Activated T-cell treated with anti-CD3 and anti-CD28 coated beads, Interleukin-2, amount 50 U/mL, for 1 hour (primary cell): ENCODE measurements at regions not wholly inside any gene's neighbourhood (a gene's known extent, or its start where the extent isn't known, plus 50 kb on each side); places are given as distances from the start of the nearest gene placed in this dataset.
"Not testable (repeated sequence)": the region's sequence is repeated elsewhere in the genome, so short reads cannot be mapped to it uniquely, and the experiment has no call there.

Source experiments
- DNase-seq: peaks from one replicate; pipeline ENCODE4 v3.0.0-alpha.2; 2020

DNA sequence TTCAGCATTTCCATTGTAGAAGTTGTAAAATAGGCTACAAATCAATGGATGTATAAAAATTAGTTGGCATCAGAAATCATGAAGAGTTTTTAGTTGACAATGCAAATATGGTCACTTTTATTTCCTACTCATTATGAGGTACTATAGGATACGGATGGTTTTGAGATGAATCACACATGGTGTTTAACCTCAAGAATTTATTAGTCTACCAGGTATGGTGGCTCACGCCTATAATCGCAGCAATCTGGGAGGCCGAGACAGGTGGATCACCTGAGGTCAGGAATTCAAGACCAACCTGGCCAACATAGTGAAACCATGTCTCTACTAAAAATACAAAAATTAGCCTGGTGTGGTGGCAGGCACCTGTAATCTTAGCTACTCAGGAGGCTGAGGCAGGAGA lies 1119.0 kb downstream of the NXPH1 start:
- not testable (repeated sequence) for DNase-seq

- no peak for DNase-seq
These were observed 1124.4 kb downstream of the NXPH1 start for GRCh38 chr7:9557853-9558252.

DNA sequence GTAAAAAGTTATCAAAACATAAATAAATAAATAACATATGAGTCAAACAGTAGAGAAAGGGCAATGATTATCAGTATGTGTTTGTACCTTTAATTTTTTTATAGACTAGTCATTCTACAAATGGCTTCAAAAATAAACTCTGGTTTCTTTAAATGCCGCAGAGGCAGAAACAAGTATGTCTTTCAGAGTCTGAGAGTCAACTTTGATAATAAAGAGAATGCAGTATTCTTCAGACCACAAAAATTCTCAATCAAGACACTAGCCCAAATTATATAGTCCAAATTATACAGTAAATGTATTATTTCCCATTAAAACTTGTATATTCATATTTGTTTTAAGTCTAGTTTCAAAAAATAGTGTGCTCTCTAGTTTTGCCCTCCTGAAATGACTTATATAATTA lies 1142.3 kb downstream of the NXPH1 start:
- DNase-seq = no peak

GRCh38 chr7:9582824-9583223 lies 1149.4 kb downstream of the NXPH1 start:
- DNase-seq = no peak

- DNase-seq = no peak
These were observed 1165.0 kb downstream of the NXPH1 start for GRCh38 chr7:9598411-9598810.

GRCh38 chr7:9600974-9601373 lies 1167.6 kb downstream of the NXPH1 start:
- DNase-seq = no peak

GRCh38 chr7:9603291-9603690 lies 1169.9 kb downstream of the NXPH1 start:
- DNase-seq = no peak

DNA sequence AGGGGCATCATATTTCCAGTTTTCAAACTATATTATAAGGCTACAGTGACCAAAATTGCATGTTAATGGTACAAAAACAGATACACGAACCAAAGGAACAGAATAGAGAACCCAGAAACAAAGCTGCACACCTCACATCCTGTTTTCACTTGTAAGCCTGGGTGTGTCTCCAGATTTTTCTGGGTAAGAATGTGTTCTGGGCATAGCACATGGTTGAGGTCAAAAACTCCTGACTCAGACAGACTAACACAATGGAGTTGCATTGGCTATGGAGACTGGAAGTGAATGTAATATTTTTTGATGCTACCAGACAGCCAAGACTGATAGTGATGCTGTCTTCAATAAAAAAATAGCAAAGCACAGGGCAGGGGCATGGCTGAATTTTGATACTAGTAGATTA lies 1175.2 kb downstream of the NXPH1 start:
- no peak for DNase-seq

GRCh38 chr7:9620899-9621298 lies 1187.5 kb downstream of the NXPH1 start:
- not testable (repeated sequence) for DNase-seq

GRCh38 chr7:9621306-9621902 lies 1188.0 kb downstream of the NXPH1 start:
- not testable (repeated sequence) for DNase-seq

GRCh38 chr7:9621927-9622326 lies 1188.5 kb downstream of the NXPH1 start:
- DNase-seq = no peak

GRCh38 chr7:9625953-9626352 lies 1192.5 kb downstream of the NXPH1 start:
- no peak for DNase-seq

DNA sequence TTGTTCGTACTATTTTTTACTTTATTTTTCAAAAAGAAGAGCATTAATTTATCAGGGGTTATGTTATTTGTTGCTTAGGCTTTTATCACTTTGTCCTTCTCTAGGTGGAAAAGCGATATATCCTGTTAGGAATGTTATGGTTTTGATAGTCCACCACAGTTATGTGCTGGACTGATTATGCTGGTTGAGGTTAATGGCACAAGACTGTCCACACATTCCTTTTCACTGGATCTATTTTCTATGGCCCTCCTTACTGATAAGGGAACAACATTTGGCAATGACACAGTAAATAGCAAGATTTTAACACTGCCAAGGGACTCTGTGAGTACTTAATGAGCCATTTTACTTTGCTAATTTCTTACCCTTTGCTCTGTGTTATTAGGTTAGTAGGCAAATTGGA lies 1212.3 kb downstream of the NXPH1 start:
- no peak for DNase-seq

GRCh38 chr7:9657257-9657656 lies 1223.8 kb downstream of the NXPH1 start:
- DNase-seq = no peak

- no peak for DNase-seq
These were observed 1238.8 kb downstream of the NXPH1 start for GRCh38 chr7:9671979-9672917.

GRCh38 chr7:9680713-9681112 lies 1247.3 kb downstream of the NXPH1 start:
- no peak for DNase-seq

- no peak for DNase-seq
These were observed 1247.9 kb downstream of the NXPH1 start for GRCh38 chr7:9681284-9681683.

DNA sequence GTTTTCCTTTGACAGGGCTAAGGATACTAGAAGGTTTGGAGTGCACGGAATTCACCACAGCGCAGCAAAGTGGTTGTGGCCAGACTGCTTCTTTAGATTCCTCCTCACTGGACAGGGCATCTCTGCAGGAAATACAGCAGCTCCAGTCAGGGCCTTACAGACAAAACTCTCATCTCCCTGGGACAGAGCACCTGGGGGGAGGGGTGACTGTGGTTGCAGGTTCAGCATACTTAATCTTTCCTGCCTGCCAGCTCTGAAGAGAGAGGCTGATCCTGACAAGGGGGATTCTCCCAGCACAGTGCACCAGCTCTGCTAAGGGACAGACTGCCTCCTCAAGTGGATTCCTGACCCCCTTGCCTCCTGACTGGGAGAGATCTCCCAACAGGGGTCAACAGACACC lies 1257.9 kb downstream of the NXPH1 start:
- no peak for DNase-seq

- DNase-seq = no peak
These were observed 1265.0 kb downstream of the NXPH1 start for GRCh38 chr7:9698375-9698774.

DNA sequence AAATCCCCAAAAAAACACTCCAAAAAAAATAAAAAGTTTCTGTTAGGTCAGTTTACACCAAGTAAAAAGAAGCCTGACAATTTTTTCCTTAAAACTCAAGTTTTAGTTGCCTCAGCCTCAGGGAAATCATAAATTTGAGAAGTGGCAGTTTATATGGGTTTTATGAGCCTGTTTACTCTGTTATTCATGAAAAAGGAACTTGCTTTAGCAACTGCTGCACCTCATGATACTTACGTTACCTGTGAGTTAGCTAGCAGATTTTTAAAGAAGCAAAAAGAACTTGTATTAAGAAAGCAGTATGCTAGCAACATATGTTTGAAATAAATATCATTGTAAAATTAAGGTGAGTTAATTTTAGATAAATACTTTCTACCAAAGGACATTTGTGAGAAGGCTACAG lies 1264.5 kb upstream of the PHF14 start:
- no peak for DNase-seq

- DNase-seq = no peak
These were observed 1262.3 kb upstream of the PHF14 start for GRCh38 chr7:9711259-9711918.

DNA sequence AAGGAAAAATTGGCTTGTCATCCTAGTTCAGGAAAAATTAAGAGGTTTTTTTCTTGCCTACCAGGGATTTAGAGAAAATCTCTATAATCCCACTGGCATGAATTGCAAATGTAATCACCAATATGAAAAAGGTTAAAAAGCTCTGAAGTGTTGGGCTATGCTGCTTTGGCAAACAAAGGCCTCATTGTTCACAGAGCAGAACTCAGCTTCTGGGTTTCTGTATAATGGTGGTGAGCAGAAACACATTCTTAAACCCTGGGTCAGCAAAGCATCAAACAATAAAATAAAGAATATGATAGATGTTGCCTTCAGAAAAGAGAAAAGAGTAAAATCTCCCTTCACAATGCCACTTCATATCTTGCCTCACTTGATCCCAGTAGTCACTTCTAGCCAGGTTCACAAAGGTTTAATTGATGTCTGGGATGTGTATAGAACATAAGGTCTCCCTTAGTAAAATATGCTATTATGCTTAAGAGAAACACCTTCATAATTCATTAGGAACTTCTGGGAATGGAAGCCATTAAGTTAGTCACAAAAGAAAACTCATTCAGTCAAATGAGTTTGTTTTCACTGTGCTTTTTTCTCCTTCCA lies 1255.5 kb upstream of the PHF14 start:
- no peak for DNase-seq

DNA sequence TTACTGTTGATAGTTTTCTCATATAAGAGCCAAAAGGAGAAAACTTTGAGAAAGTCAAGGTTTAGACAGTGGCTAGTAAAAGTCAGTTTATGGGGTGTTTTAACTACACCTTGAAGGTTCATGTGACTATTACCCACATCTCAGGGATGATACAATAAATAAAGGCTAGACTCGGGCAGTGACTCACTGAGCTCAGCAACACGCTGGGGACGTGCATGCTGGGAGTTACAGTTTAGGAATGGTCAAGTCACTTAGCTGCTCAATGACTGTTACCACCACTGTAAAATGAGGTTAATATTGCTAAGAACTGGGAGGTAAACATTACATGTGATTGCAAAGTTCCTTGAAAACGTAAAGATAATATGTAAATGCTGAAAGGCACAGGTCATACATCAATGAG lies 1254.4 kb upstream of the PHF14 start:
- DNase-seq = no peak

- no peak for DNase-seq
These were observed 1254.0 kb upstream of the PHF14 start for GRCh38 chr7:9719721-9720120.
